ENCODE measurements at regions not wholly inside any gene's neighbourhood (a gene's known extent, or its start where the extent isn't known, plus 50 kb on each side); places are given as distances from the start of the nearest gene placed in this dataset.

- TF ChIP-seq SIN3A (IDR thresholded peaks at IDR 0.05; ENCODE audit: borderline replicate concordance, insufficient read depth, low read length) (no peak), TAF1 (IDR thresholded peaks at IDR 0.05; ENCODE audit: borderline replicate concordance, insufficient read depth, low read length) (no peak), REST (IDR thresholded peaks at IDR 0.05; ENCODE audit: insufficient read depth in 1 of 2, low read depth in 2 of 2, low read length in 2 of 2) (no peak), FOXP2 (optimal IDR thresholded peaks at IDR 0.05; ENCODE audit: borderline replicate concordance, extremely low read depth, extremely low read length, insufficient read depth) (no peak), POLR2AphosphoS5 (IDR thresholded peaks at IDR 0.05; ENCODE audit: low read depth, low read length) (no peak)
Observed at GRCh38 chr14:25150401-25150800, 100.5 kb upstream of the STXBP6 start.

- TF ChIP-seq FOXP2 (optimal IDR thresholded peaks at IDR 0.05; ENCODE audit: borderline replicate concordance, extremely low read depth, extremely low read length, insufficient read depth) (no peak), TAF1 (IDR thresholded peaks at IDR 0.05; ENCODE audit: borderline replicate concordance, insufficient read depth, low read length) (no peak)
Observed at GRCh38 chr14:25140411-25140810, 90.5 kb upstream of the STXBP6 start.

- TF ChIP-seq SIN3A (IDR thresholded peaks at IDR 0.05; ENCODE audit: borderline replicate concordance, insufficient read depth, low read length) (no peak), POLR2AphosphoS5 (IDR thresholded peaks at IDR 0.05; ENCODE audit: low read depth, low read length) (no peak), TAF1 (IDR thresholded peaks at IDR 0.05; ENCODE audit: borderline replicate concordance, insufficient read depth, low read length) (no peak), REST (IDR thresholded peaks at IDR 0.05; ENCODE audit: insufficient read depth in 1 of 2, low read depth in 2 of 2, low read length in 2 of 2) (no peak), FOXP2 (optimal IDR thresholded peaks at IDR 0.05; ENCODE audit: borderline replicate concordance, extremely low read depth, extremely low read length, insufficient read depth) (no peak)
Observed at GRCh38 chr14:25136811-25137210, 86.9 kb upstream of the STXBP6 start.

- TF ChIP-seq TAF1 (IDR thresholded peaks at IDR 0.05; ENCODE audit: borderline replicate concordance, insufficient read depth, low read length): no peak
Observed at GRCh38 chr14:25134184-25134583, 84.2 kb upstream of the STXBP6 start.

- no peak for TF ChIP-seq FOXP2 (optimal IDR thresholded peaks at IDR 0.05; ENCODE audit: borderline replicate concordance, extremely low read depth, extremely low read length, insufficient read depth)
- TF ChIP-seq TAF1 (IDR thresholded peaks at IDR 0.05; ENCODE audit: borderline replicate concordance, insufficient read depth, low read length): no peak
- no peak for TF ChIP-seq SIN3A (IDR thresholded peaks at IDR 0.05; ENCODE audit: borderline replicate concordance, insufficient read depth, low read length)
- TF ChIP-seq POLR2AphosphoS5 (IDR thresholded peaks at IDR 0.05; ENCODE audit: low read depth, low read length): no peak
- no peak for TF ChIP-seq REST (IDR thresholded peaks at IDR 0.05; ENCODE audit: insufficient read depth in 1 of 2, low read depth in 2 of 2, low read length in 2 of 2)
Observed at GRCh38 chr14:25132732-25133422, 82.9 kb upstream of the STXBP6 start.

GRCh38 chr14:25132094-25132493 lies 82.1 kb upstream of the STXBP6 start:
- TF ChIP-seq TAF1 (IDR thresholded peaks at IDR 0.05; ENCODE audit: borderline replicate concordance, insufficient read depth, low read length) (no peak), REST (IDR thresholded peaks at IDR 0.05; ENCODE audit: insufficient read depth in 1 of 2, low read depth in 2 of 2, low read length in 2 of 2) (no peak), FOXP2 (optimal IDR thresholded peaks at IDR 0.05; ENCODE audit: borderline replicate concordance, extremely low read depth, extremely low read length, insufficient read depth) (no peak), SIN3A (IDR thresholded peaks at IDR 0.05; ENCODE audit: borderline replicate concordance, insufficient read depth, low read length) (no peak), POLR2AphosphoS5 (IDR thresholded peaks at IDR 0.05; ENCODE audit: low read depth, low read length) (no peak)
